ENCODE measurements at regions not wholly inside any gene's neighbourhood (a gene's known extent, or its start where the extent isn't known, plus 50 kb on each side); places are given as distances from the start of the nearest gene placed in this dataset.

DNA sequence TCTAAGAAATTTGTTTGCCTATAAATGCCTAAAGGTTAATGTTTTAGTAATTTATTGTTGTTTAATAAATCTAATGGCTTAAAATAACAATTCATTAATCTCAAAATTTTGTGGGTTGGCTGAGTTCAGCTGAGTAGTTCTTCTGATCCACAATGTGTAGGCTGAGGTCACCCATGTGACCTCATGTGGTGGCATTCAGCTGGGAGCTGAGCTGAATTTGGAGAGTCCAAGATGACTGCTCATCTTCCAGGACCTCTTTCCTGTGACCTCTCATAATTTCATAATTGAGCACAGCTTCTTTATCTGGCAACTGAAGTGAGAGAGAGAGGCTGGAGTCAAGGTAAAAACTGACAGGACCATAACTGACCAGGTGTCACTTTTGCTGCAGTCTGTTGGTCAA is 132.4 kb downstream of the TXNL1 start:
- H3K4me3 ChIP-seq (ENCODE audit: low read depth in 2 of 2, low read length in 2 of 2): no peak overlapping the region
- no peaks in the 10 kb centered on the region for H3K27me3 ChIP-seq (ENCODE audit: control insufficient read depth, insufficient read depth, low read length)
- H3K27ac ChIP-seq (ENCODE audit: low read length): no peak overlapping the region
- TF ChIP-seq, protein P1, sequence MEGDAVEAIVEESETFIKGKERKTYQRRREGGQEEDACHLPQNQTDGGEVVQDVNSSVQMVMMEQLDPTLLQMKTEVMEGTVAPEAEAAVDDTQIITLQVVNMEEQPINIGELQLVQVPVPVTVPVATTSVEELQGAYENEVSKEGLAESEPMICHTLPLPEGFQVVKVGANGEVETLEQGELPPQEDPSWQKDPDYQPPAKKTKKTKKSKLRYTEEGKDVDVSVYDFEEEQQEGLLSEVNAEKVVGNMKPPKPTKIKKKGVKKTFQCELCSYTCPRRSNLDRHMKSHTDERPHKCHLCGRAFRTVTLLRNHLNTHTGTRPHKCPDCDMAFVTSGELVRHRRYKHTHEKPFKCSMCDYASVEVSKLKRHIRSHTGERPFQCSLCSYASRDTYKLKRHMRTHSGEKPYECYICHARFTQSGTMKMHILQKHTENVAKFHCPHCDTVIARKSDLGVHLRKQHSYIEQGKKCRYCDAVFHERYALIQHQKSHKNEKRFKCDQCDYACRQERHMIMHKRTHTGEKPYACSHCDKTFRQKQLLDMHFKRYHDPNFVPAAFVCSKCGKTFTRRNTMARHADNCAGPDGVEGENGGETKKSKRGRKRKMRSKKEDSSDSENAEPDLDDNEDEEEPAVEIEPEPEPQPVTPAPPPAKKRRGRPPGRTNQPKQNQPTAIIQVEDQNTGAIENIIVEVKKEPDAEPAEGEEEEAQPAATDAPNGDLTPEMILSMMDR (IDR thresholded peaks at IDR 0.05): no peak
- TF ChIP-seq, protein P2, sequence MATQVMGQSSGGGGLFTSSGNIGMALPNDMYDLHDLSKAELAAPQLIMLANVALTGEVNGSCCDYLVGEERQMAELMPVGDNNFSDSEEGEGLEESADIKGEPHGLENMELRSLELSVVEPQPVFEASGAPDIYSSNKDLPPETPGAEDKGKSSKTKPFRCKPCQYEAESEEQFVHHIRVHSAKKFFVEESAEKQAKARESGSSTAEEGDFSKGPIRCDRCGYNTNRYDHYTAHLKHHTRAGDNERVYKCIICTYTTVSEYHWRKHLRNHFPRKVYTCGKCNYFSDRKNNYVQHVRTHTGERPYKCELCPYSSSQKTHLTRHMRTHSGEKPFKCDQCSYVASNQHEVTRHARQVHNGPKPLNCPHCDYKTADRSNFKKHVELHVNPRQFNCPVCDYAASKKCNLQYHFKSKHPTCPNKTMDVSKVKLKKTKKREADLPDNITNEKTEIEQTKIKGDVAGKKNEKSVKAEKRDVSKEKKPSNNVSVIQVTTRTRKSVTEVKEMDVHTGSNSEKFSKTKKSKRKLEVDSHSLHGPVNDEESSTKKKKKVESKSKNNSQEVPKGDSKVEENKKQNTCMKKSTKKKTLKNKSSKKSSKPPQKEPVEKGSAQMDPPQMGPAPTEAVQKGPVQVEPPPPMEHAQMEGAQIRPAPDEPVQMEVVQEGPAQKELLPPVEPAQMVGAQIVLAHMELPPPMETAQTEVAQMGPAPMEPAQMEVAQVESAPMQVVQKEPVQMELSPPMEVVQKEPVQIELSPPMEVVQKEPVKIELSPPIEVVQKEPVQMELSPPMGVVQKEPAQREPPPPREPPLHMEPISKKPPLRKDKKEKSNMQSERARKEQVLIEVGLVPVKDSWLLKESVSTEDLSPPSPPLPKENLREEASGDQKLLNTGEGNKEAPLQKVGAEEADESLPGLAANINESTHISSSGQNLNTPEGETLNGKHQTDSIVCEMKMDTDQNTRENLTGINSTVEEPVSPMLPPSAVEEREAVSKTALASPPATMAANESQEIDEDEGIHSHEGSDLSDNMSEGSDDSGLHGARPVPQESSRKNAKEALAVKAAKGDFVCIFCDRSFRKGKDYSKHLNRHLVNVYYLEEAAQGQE (IDR thresholded peaks at IDR 0.05; ENCODE audit: insufficient read depth in 1 of 2, low read depth in 2 of 2, low read length in 1 of 2): no peak
- TF ChIP-seq POLR2AphosphoS5 (IDR thresholded peaks at IDR 0.05; ENCODE audit: low read depth, low read length): no peak
- no peak for TF ChIP-seq TCF7L2 (IDR thresholded peaks at IDR 0.05; ENCODE audit: low read depth, low read length)
- TF ChIP-seq SIN3A (IDR thresholded peaks at IDR 0.05; ENCODE audit: borderline replicate concordance, insufficient read depth, low read depth, low read length): no peak
- intact Hi-C loops (cut with micrococcal nuclease; ENCODE audit: unreplicated experiment): no loop called here
- no TSS peak for BruUV-seq (replicated peaks)
- no peak for ATAC-seq
- POLR2A ChIA-PET: no interaction called here
- no peaks in the 10 kb centered on the region for H3K9me3 ChIP-seq (ENCODE audit: control insufficient read depth, insufficient read depth, low read depth, low read length)
- CTCF ChIA-PET: no interaction called here
- H3K4me1 ChIP-seq (ENCODE audit: control insufficient read depth, insufficient read depth, low read length): no peaks in the 10 kb centered on the region
- in situ Hi-C loops (cut with HindIII; ENCODE audit: low pct_unique_long_range_greater_than_20kb, low sequenced_read_pairs): no loop called here
- H3K36me3 ChIP-seq (ENCODE audit: control insufficient read depth, insufficient read depth, low read length): no peaks in the 10 kb centered on the region
- no peak for DNase-seq (ENCODE audit: low read depth, low spot score)

DNA sequence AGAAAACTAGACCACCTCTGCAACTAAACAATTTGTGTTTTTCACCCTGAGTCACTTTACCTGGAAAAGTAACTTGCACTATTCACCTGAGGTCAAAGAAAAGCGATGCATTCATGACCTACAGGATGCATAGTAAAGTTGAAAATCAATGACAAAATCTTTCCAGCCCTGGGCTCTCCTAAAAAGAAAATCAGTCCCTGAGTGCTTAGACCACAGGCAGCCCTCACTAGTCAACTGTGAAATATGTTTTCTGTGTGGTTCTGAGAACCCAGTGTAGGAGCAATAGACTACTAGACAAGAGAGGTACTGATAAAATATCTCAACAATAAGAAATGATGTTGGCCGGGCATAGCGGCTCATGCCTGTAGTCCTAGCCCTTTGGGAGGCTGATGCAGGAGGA is 133.1 kb downstream of the TXNL1 start:
- H3K27ac ChIP-seq (ENCODE audit: low read length): no peak overlapping the region
- H3K27me3 ChIP-seq (ENCODE audit: control insufficient read depth, insufficient read depth, low read length): no peaks in the 10 kb centered on the region
- H3K4me3 ChIP-seq (ENCODE audit: low read depth in 2 of 2, low read length in 2 of 2): no peak overlapping the region
- no peaks in the 10 kb centered on the region for H3K36me3 ChIP-seq (ENCODE audit: control insufficient read depth, insufficient read depth, low read length)
- CTCF ChIA-PET: no interaction called here
- no peaks in the 10 kb centered on the region for H3K4me1 ChIP-seq (ENCODE audit: control insufficient read depth, insufficient read depth, low read length)
- ATAC-seq (no peak), DNase-seq (ENCODE audit: low read depth, low spot score) (no peak)
- no TSS peak for BruUV-seq (replicated peaks)
- H3K9me3 ChIP-seq (ENCODE audit: control insufficient read depth, insufficient read depth, low read depth, low read length): no peaks in the 10 kb centered on the region
- in situ Hi-C loops (cut with HindIII; ENCODE audit: low pct_unique_long_range_greater_than_20kb, low sequenced_read_pairs) (no loop called here), intact Hi-C loops (cut with micrococcal nuclease; ENCODE audit: unreplicated experiment) (no loop called here)
- POLR2A ChIA-PET: no interaction called here
- TF ChIP-seq TCF7L2 (IDR thresholded peaks at IDR 0.05; ENCODE audit: low read depth, low read length): no peak
- TF ChIP-seq, protein P1 (IDR thresholded peaks at IDR 0.05): no peak
- TF ChIP-seq, protein P2 (IDR thresholded peaks at IDR 0.05; ENCODE audit: insufficient read depth in 1 of 2, low read depth in 2 of 2, low read length in 1 of 2): no peak

Data from Panc1 (cell line).